Upper lobe of left lung (tissue), 6 donors: ENCODE measurements at regions not wholly inside any gene's neighbourhood (a gene's known extent, or its start where the extent isn't known, plus 50 kb on each side); places are given as distances from the start of the nearest gene placed in this dataset.

Experiments
- ATAC-seq, 2 donors: fragments of 200-7000 bp; cut with Tn5 transposase; one replicate each; pipeline ENCODE4 v1.9.1; 2022; ENCODE audit warnings: mild to moderate bottlenecking in 2 of 2, moderate library complexity in 2 of 2; ENCODE audit not compliant: low FRiP score in 2 of 2
- DNase-seq, 2 donors: peaks; one replicate each; pipeline ENCODE4 v3.0.0-alpha.2; 2019 to 2020
- H3K27ac ChIP-seq, 4 donors: fragments of 200-600 bp; sonication (generic); one replicate each; pipeline ENCODE4 v1.5.1; 2016 to 2019
- H3K27me3 ChIP-seq, 4 donors: fragments of 200-600 bp; sonication (generic); one replicate each; pipeline ENCODE4 v1.5.1; 2017 to 2019
- H3K36me3 ChIP-seq, 4 donors: fragments of 200-600 bp; sonication (generic); one replicate each; pipeline ENCODE4 v1.5.1; 2016 to 2019
- H3K4me1 ChIP-seq, 4 donors: fragments of 200-600 bp; sonication (generic); one replicate each; pipeline ENCODE4 v1.5.1; 2018 to 2019
- H3K4me3 ChIP-seq, 4 donors: fragments of 200-600 bp; sonication (generic); one replicate each; pipeline ENCODE4 v1.5.1; 2017 to 2019; ENCODE audit warnings: mild to moderate bottlenecking in 2 of 4, moderate library complexity in 1 of 4
- H3K9me3 ChIP-seq, 4 donors: fragments of 200-600 bp; sonication (generic); one replicate each; pipeline ENCODE4 v1.5.1; 2018 to 2019
- CTCF ChIP-seq, 6 experiments: fragments of 450-650 bp in 4 of 6; fragments of 200-600 bp in 2 of 6; sonication (generic) in 2 of 6; IDR thresholded peaks; one replicate each; pipeline ENCODE4 v1.5.1; 2016 to 2019; ENCODE audit warnings: antibody characterized with exemption in 6 of 6
- EP300 ChIP-seq, 4 donors: sonication (generic); formaldehyde crosslinking; IDR thresholded peaks; one replicate each; pipeline ENCODE4 v1.5.1; 2017; ENCODE audit warnings: antibody characterized with exemption in 4 of 4, control low read depth in 2 of 4
- POLR2A ChIP-seq, 4 donors: fragments of 450-650 bp; IDR thresholded peaks; one replicate each; pipeline ENCODE4 v1.5.1; 2016 to 2017; ENCODE audit warnings: antibody characterized with exemption in 4 of 4, mild to moderate bottlenecking in 2 of 4
- POLR2AphosphoS5 ChIP-seq, 2 donors: sonication (generic); formaldehyde crosslinking; IDR thresholded peaks; one replicate each; pipeline ENCODE4 v1.5.1; 2017; ENCODE audit warnings: antibody characterized with exemption in 2 of 2
- WGBS, 2 donors: methylation state at CpG; one replicate each; pipeline ENCODE4 v1.1.5; 2017 to 2018; 5-methylcytosine and 5-hydroxymethylcytosine counted together
- donor health status: DM: no; HTN: no; CAD: no; lungs with moderate emphysema.
- donor health status: DM: no; HTN: yes; CAD: no; lungs with severe emphysema.

GRCh38 chr10:56745490-56745889, 384.4 kb upstream of the ZWINT start:
- 52 to 61% methylated on average over 4 of the region's 4 CpGs for WGBS, 2 donors
- Histone ChIP-seq H3K27me3 (no peaks in the 10 kb centered on the region), H3K9me3 (no peaks in the 10 kb centered on the region), H3K4me3 (no peak overlapping the region), H3K4me1 (no peaks in the 10 kb centered on the region), H3K36me3 (no peaks in the 10 kb centered on the region), H3K27ac (no peak overlapping the region)
- ATAC-seq (no peak), DNase-seq (no peak)
- TF ChIP-seq CTCF (IDR thresholded peaks at IDR 0.05), result no peak
- no peak for TF ChIP-seq EP300 (IDR thresholded peaks at IDR 0.05)

- Histone ChIP-seq H3K9me3 (peaks cover 0 to 4% (median 0%) of the 10 kb centered on the region in 4 donors), H3K27me3 (no peaks in the 10 kb centered on the region), H3K4me1 (no peaks in the 10 kb centered on the region), H3K27ac (no peak overlapping the region), H3K4me3 (no peak overlapping the region), H3K36me3 (no peaks in the 10 kb centered on the region)
- ATAC-seq (no peak), DNase-seq (no peak)
- no peak for TF ChIP-seq POLR2AphosphoS5 (IDR thresholded peaks at IDR 0.05)
- TF ChIP-seq EP300 (IDR thresholded peaks at IDR 0.05), result no peak
- WGBS, 2 donors, result 76 to 80% methylated on average over 2 of the region's 2 CpGs
Measured at GRCh38 chr10:56728349-56728748, 367.3 kb upstream of the ZWINT start.

GRCh38 chr10:56722912-56723311, 361.9 kb upstream of the ZWINT start:
- Histone ChIP-seq H3K4me3 (no peak overlapping the region), H3K27me3 (no peaks in the 10 kb centered on the region), H3K27ac (no peak overlapping the region), H3K4me1 (no peaks in the 10 kb centered on the region), H3K36me3 (no peaks in the 10 kb centered on the region), H3K9me3 (peaks cover 0 to 3% (median 0%) of the 10 kb centered on the region in 4 donors)
- no peak for ATAC-seq
- no peak for TF ChIP-seq POLR2A (IDR thresholded peaks at IDR 0.05)
- TF ChIP-seq CTCF (IDR thresholded peaks at IDR 0.05), result no peak
- TF ChIP-seq EP300 (IDR thresholded peaks at IDR 0.05), result no peak
- TF ChIP-seq POLR2AphosphoS5 (IDR thresholded peaks at IDR 0.05), result no peak
- WGBS, 2 donors, result 84 to 93% methylated on average over 5 to 7 of the region's 7 CpGs
- DNase-seq, result no peak

- no peak for TF ChIP-seq POLR2A (IDR thresholded peaks at IDR 0.05)
- no peak for TF ChIP-seq CTCF (IDR thresholded peaks at IDR 0.05)
- TF ChIP-seq EP300 (IDR thresholded peaks at IDR 0.05), result no peak
- TF ChIP-seq POLR2AphosphoS5 (IDR thresholded peaks at IDR 0.05), result no peak
- Histone ChIP-seq H3K27me3 (no peaks in the 10 kb centered on the region), H3K4me1 (no peaks in the 10 kb centered on the region), H3K9me3 (no peaks in the 10 kb centered on the region), H3K4me3 (no peak overlapping the region), H3K27ac (no peak overlapping the region), H3K36me3 (no peaks in the 10 kb centered on the region)
- ATAC-seq, result no peak
- DNase-seq, result no peak
- 61 to 65% methylated on average over 2 of the region's 2 CpGs for WGBS, 2 donors
Measured at GRCh38 chr10:56715262-56715661, 354.2 kb upstream of the ZWINT start.

GRCh38 chr10:56698506-56698905, 337.4 kb upstream of the ZWINT start:
- Histone ChIP-seq H3K27me3 (no peaks in the 10 kb centered on the region), H3K4me1 (no peaks in the 10 kb centered on the region), H3K27ac (no peak overlapping the region), H3K36me3 (no peaks in the 10 kb centered on the region), H3K9me3 (no peaks in the 10 kb centered on the region), H3K4me3 (no peak overlapping the region)
- no peak for ATAC-seq
- no peak for TF ChIP-seq POLR2A (IDR thresholded peaks at IDR 0.05)
- TF ChIP-seq EP300 (IDR thresholded peaks at IDR 0.05), result no peak
- no peak for TF ChIP-seq POLR2AphosphoS5 (IDR thresholded peaks at IDR 0.05)
- TF ChIP-seq CTCF (IDR thresholded peaks at IDR 0.05), result no peak
- WGBS, 2 donors, result 67 to 83% methylated on average over 2 of the region's 2 CpGs
- DNase-seq, result no peak
